ENCODE measurements at regions not wholly inside any gene's neighbourhood (a gene's known extent, or its start where the extent isn't known, plus 50 kb on each side); places are given as distances from the start of the nearest gene placed in this dataset.

- TF ChIP-seq YY1 (IDR thresholded peaks at IDR 0.05; ENCODE audit: insufficient read depth, insufficient read length) (no peak), SUZ12 (IDR thresholded peaks at IDR 0.05; ENCODE audit: extremely low read depth, insufficient read depth, insufficient read length) (no peak), ZNF274 (IDR thresholded peaks at IDR 0.05; ENCODE audit: low read depth, low read length) (no peak)
Observed at GRCh38 chr2:3062476-3063260, 314.9 kb downstream of the EIPR1 start.

All from NT2/D1 (cell line).